GM12878 (cell line): ENCODE measurements at regions not wholly inside any gene's neighbourhood (a gene's known extent, or its start where the extent isn't known, plus 50 kb on each side); places are given as distances from the start of the nearest gene placed in this dataset.

ENCODE experiments used
- ATF3 ChIP-seq: IDR thresholded peaks from 2 replicates; pipeline ENCODE4 v1.6.1; 2011; ENCODE audit warnings: low read depth, mild to moderate bottlenecking, low read length, moderate library complexity, borderline replicate concordance; ENCODE audit errors: extremely low read depth
- BCL11A ChIP-seq: IDR thresholded peaks from 2 replicates; pipeline ENCODE4 v1.6.1; 2011; ENCODE audit warnings: low read depth, low read length
- CEBPB ChIP-seq, 2 experiments: fragments of 150-350 bp in 1 of 2; IDR thresholded peaks; 2 replicates each; pipeline ENCODE4 v1.6.1; 2012 to 2014; ENCODE audit warnings: low read depth in 2 of 2, low read length in 2 of 2, borderline replicate concordance in 1 of 2, inconsistent platforms in 1 of 2
- CTCF ChIP-seq, 3 experiments: IDR thresholded peaks in 2 of 3; conservative IDR thresholded peaks in 1 of 3; 2 replicates each; pipeline ENCODE4 v1.5.1; 2011; ENCODE audit warnings: low read depth in 3 of 3, low read length in 3 of 3, mild to moderate bottlenecking in 3 of 3, control low read depth in 2 of 3, moderate library complexity in 2 of 3, inconsistent platforms in 1 of 3, mixed read lengths in 1 of 3; ENCODE audit not compliant: control insufficient read depth in 2 of 3, insufficient read depth in 1 of 3; ENCODE audit errors: extremely low read depth in 1 of 3
- EP300 ChIP-seq, 2 experiments: fragments of 150-350 bp in 1 of 2; IDR thresholded peaks; 2 replicates each; pipeline ENCODE4 v1.6.1; 2011 to 2012; ENCODE audit warnings: low read depth in 2 of 2, low read length in 2 of 2, borderline replicate concordance in 1 of 2, improper control_type of control experiment in 1 of 2, inconsistent platforms in 1 of 2; ENCODE audit not compliant: control insufficient read depth in 1 of 2
- HDGF ChIP-seq: fragments of 450-650 bp; IDR thresholded peaks from 2 replicates; pipeline ENCODE4 v1.6.1; 2016; ENCODE audit warnings: antibody characterized with exemption
- MYC ChIP-seq: IDR thresholded peaks from 2 replicates; pipeline ENCODE4 v1.6.1; 2011; ENCODE audit warnings: mild to moderate bottlenecking, low read length, moderate library complexity, inconsistent platforms; ENCODE audit not compliant: insufficient read depth, insufficient replicate concordance, insufficient read length, severe bottlenecking
- SIX5 ChIP-seq: IDR thresholded peaks from 2 replicates; pipeline ENCODE4 v1.6.1; 2011; ENCODE audit warnings: mild to moderate bottlenecking, low read depth, low read length, moderate library complexity; ENCODE audit not compliant: severe bottlenecking
- SMC3 ChIP-seq: IDR thresholded peaks from 2 replicates; pipeline ENCODE4 v1.6.1; 2011; ENCODE audit warnings: low read length, improper control_type of control experiment, borderline replicate concordance
- TAF1 ChIP-seq: IDR thresholded peaks from 2 replicates; pipeline ENCODE4 v1.6.1; 2011; ENCODE audit warnings: mild to moderate bottlenecking, low read depth, low read length, borderline replicate concordance
- ZBED1 ChIP-seq: IDR thresholded peaks from 2 replicates; pipeline ENCODE4 v1.6.1; 2016; ENCODE audit warnings: borderline replicate concordance

GRCh38 chr3:63727233-63727632, 74.8 kb downstream of the SNTN start:
- TF ChIP-seq SMC3 (no peak), CTCF (IDR thresholded peaks at IDR 0.05 in 2 of 3, conservative IDR thresholded peaks at IDR 0.05 in 1 of 3; ENCODE audit: control insufficient read depth in 2 of 3, extremely low read depth in 1 of 3, insufficient read depth in 1 of 3, low read depth in 3 of 3, low read length in 3 of 3) (no peak), HDGF (no peak), MYC (no peak), BCL11A (no peak), ZBED1 (no peak), ATF3 (no peak), TAF1 (no peak), EP300 (IDR thresholded peaks at IDR 0.05; ENCODE audit: borderline replicate concordance in 1 of 2, control insufficient read depth in 1 of 2, low read depth in 2 of 2, low read length in 2 of 2) (no peak), CEBPB (IDR thresholded peaks at IDR 0.05; ENCODE audit: borderline replicate concordance in 1 of 2, low read depth in 2 of 2, low read length in 2 of 2) (no peak), SIX5 (no peak)
